GM10266 (cell line): ENCODE measurements at regions not wholly inside any gene's neighbourhood (a gene's known extent, or its start where the extent isn't known, plus 50 kb on each side); places are given as distances from the start of the nearest gene placed in this dataset.

Experiments
- DNase-seq: peaks from one replicate; pipeline ENCODE4 v3.0.0; 2012; ENCODE audit errors: extremely low spot score
- CTCF ChIP-seq: IDR thresholded peaks from 2 replicates; pipeline ENCODE4 v1.5.1; 2012; ENCODE audit warnings: mild to moderate bottlenecking, low read depth; ENCODE audit not compliant: control insufficient read depth, insufficient read depth; ENCODE audit errors: missing control alignments

GRCh38 chr16:65767125-65767524 lies 599.4 kb upstream of the CDH5 start:
- no peak for DNase-seq
- no peak for TF ChIP-seq CTCF

DNA sequence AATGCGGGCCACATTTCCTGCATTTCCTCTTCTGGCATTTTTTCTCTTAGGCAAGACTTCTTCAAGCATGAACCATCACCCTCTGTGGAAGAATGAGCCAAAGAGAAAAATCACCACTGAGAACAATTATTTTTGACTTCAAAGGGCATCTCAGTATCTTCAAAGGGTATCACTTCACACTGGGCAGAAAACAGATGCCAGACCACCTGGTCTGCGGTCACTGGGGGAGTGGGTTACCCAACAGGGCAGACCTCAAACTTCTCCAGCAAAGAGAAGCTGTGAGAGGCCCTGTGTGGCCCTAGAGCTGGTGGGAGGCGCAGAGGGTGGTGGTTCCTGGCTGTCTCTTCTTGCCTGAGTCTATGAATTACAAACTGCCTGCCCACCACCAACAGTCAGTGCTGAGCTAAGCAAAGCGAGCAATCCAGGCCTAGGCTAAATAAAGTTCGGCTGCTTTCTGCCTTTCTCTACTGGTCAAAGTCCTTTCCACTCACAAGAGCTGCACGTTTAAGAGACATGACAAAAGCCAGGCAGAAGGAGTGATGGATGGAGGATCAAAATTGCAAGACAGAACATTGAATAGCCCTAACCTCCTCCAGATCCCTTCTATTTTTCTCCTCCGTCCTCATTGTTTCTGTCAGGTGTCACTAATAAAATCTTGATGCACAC lies 602.7 kb upstream of the CDH5 start:
- no peak for TF ChIP-seq CTCF
- no peak for DNase-seq

GRCh38 chr16:65760874-65761273 lies 605.6 kb upstream of the CDH5 start:
- TF ChIP-seq CTCF, result no peak
- no peak for DNase-seq

- DNase-seq, result no peak
- no peak for TF ChIP-seq CTCF
Measured at GRCh38 chr16:65758620-65759019, 607.9 kb upstream of the CDH5 start.

DNA sequence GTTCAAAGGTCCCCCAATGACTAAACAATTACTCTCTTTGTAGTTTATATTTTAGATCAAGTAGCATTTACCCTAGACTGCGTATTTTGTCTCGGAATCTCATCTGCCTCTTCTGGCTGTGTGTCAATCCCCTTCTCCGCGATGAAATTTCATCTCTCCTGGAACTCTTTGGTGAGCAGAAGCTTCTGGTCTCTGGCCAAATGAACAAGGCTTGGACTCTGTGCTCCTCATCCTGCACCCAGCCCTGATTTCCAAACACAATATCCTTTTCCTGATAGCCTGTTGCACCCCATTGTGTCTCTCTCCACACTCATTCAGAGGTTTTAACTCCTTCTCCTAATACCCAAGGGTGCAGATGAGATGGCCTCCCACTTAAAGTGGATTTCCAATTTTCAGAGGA lies 609.4 kb upstream of the CDH5 start:
- DNase-seq, result no peak
- TF ChIP-seq CTCF, result no peak

- DNase-seq, result no peak
- TF ChIP-seq CTCF, result no peak
Measured at GRCh38 chr16:65756163-65756562, 610.3 kb upstream of the CDH5 start.

DNA sequence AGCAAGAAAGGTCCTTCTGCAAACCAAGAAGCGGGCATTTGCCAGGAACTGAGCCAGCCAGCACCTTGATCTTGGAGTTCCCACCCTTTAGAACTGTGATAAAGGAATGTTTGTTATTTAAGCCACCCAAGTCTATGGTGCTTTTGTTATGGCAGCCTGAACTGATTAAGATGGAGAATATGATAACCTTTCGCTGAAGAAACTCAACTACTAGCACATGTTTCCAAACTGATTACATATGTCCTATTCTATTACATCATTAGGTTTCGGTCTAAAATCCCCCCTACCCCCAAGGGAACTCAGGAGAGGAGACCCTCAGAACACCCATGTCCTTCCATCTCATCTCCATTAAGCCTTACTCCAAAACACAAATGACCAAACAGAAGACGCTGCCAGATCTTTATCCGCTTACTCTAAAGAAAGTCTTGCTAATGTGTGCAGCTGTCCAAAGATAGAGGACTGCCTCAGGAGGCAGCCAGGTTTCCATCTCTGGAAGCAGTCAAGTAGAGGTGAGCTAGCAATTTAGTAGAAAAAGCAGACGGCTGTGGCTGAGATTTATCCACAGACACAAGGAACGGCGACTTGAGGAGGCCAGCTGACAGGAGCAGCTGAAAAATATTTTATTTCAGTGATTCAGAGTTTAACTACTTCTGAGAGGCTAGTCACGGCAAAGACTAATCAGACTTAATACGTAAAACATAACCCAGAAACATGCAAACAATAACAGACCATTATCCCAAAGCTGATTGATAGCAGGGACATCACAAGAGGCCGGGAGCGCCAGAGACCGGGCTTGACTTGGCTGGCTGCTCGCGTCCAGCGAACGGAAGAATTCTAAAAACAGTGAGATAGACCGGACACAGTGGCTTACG lies 611.4 kb upstream of the CDH5 start:
- no peak for DNase-seq
- no peak for TF ChIP-seq CTCF
